HFF-Myc (cell line): ENCODE measurements at regions not wholly inside any gene's neighbourhood (a gene's known extent, or its start where the extent isn't known, plus 50 kb on each side); places are given as distances from the start of the nearest gene placed in this dataset.

Source experiments
- DNase-seq: peaks from one replicate; pipeline ENCODE4 v3.0.0-alpha.2; 2011; ENCODE audit warnings: low read depth; ENCODE audit errors: extremely low read depth
- H3K4me3 ChIP-seq: replicated peaks from 2 replicates; pipeline ENCODE4 v1.5.1; 2011; ENCODE audit warnings: low read depth, mild to moderate bottlenecking, control low read depth, low read length
- TF ChIP-seq, protein P1 (sequence below): IDR thresholded peaks from 2 replicates; pipeline ENCODE4 v1.5.1; 2012; ENCODE audit warnings: mild to moderate bottlenecking, low read depth, low read length, control low read depth; ENCODE audit errors: missing control alignments

DNA sequence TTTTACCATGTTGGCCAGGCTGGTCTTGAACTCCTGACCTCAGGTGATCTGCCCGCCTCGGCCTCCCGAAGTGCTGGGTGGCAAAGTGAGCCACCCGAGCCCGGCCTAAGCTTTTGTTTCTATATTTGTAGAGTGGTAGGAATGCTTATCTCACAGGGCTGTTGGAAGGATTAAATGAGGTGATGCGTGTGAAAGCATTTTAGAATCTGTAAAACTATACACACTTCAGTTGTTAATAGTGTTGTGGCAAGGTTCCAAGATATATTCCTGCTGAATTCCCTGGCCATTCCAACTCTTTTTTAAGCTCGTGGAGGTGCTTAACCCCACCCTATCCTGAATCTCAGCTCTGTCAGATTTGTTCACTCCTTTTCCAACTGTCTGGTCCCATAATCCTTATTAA is 89.9 kb upstream of the AKIRIN2 start:
- no peak for DNase-seq
- TF ChIP-seq, protein P1, sequence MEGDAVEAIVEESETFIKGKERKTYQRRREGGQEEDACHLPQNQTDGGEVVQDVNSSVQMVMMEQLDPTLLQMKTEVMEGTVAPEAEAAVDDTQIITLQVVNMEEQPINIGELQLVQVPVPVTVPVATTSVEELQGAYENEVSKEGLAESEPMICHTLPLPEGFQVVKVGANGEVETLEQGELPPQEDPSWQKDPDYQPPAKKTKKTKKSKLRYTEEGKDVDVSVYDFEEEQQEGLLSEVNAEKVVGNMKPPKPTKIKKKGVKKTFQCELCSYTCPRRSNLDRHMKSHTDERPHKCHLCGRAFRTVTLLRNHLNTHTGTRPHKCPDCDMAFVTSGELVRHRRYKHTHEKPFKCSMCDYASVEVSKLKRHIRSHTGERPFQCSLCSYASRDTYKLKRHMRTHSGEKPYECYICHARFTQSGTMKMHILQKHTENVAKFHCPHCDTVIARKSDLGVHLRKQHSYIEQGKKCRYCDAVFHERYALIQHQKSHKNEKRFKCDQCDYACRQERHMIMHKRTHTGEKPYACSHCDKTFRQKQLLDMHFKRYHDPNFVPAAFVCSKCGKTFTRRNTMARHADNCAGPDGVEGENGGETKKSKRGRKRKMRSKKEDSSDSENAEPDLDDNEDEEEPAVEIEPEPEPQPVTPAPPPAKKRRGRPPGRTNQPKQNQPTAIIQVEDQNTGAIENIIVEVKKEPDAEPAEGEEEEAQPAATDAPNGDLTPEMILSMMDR = no peak
- H3K4me3 ChIP-seq = no peak overlapping the region

DNA sequence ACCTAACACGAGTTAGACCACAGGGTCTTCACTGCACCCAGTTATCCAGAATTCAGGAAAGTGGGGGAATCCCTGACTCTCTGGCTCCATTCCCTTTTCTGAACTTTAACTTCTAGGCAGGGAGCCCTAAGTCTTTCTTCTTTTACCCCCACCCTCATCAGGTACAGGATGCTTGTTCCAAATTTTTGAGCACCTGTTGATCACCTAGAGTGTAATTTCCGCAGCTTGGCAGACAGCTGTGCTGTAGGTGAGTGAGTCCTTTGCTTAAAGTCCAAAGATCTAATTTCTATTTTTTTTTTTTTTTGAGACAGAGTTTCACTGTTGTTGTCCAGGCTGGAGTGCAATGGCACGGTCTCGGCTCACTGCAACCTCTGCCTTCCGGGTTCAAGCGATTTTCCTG is 89.5 kb upstream of the AKIRIN2 start:
- DNase-seq = no peak
- H3K4me3 ChIP-seq = no peak overlapping the region
- TF ChIP-seq, protein P1 = no peak

DNA sequence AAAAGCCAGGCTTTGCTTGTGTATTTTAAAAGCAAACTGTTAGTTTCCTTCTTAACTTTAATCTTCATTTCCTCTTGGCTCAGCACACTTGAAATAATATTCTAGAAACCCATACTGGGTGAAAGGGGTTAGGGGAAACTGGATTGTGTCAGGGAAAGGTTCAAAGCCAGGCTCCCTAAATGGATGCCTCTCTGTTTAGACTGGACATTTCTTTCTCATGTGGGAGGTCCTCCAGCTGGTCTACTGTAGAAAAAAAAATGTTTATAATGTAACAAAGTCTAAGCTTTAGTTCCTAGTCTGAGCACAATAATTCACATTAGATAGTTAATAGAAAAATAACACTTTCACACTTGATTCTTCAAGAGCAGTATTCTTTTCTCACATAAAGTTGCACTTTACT is 89.0 kb upstream of the AKIRIN2 start:
- no peak for DNase-seq
- H3K4me3 ChIP-seq = no peak overlapping the region
- TF ChIP-seq, protein P1 = no peak

DNA sequence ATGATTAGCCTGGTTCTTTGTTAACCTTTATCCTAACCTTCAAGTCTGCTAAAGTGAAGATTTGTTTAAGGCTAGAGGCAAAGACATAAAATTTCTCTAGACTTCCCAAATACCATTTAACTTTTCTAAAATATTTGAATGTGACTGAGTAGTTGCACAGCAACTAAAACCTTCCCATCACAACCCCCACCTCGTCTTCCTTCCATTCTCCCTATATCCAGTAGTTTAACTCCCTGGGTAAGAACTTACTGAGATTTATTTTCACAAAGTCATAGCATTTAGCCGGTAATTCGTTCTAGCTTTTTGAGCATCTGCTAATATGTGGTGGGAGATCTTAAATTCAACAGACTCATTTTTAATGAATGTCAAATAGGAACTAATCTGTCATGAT is 87.9 kb upstream of the AKIRIN2 start:
- H3K4me3 ChIP-seq = no peak overlapping the region
- no peak for DNase-seq
- TF ChIP-seq, protein P1 = no peak

DNA sequence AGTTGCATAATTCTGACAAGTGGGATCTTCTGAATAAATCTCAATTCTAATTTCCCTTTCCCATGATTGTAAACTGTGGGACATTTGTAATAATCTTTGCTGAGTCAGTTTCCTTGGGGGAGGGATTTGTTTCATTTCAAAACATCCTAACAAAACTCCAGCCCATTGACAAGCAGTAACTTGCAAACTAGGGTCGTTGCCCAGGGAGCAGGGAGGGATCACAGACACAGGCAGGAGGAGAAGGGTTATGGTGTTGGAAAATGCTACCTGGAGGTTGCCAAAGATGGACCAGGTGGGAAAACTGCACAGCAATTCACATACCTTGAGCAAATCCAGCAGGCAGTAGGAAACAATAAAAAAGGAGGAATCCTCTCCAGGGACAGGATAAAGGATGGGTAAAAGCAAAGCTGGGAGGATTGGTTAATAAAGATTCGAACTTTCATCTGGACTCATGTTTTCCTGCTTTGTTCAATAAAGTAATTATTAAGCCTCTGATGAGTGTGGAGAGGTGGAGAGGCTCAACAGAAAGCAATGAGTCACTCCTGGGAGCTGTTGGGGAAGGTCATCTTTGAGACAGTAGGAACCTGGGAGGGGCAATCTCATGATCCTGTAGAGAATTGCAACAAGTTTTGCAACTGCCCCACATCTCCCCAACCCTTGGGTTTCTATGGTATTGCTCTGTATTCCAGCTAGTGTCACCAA is 87.3 kb upstream of the AKIRIN2 start:
- TF ChIP-seq, protein P1 = no peak
- DNase-seq = peak; percentile 15
- H3K4me3 ChIP-seq = no peak overlapping the region

DNA sequence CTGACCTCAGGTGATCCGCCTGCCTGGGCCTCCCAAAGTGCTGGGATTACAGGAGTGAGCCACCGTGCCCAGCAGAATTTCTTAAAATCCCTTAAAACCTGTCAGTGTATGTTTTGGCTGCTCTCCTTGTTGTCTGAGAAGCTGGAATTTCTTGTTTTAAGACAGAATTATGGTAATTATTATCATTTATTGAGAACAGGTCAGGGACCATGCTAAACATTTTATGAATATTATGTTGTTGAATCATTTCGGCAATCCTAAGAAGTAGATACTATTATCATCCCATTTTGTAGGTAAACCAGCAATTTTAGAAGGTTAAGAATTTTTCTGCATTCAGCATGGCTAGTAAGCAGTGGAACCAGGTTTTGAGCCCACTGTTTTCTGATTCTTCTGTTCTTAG is 86.1 kb upstream of the AKIRIN2 start:
- TF ChIP-seq, protein P1 = no peak
- no peak for DNase-seq
- H3K4me3 ChIP-seq = no peak overlapping the region

DNA sequence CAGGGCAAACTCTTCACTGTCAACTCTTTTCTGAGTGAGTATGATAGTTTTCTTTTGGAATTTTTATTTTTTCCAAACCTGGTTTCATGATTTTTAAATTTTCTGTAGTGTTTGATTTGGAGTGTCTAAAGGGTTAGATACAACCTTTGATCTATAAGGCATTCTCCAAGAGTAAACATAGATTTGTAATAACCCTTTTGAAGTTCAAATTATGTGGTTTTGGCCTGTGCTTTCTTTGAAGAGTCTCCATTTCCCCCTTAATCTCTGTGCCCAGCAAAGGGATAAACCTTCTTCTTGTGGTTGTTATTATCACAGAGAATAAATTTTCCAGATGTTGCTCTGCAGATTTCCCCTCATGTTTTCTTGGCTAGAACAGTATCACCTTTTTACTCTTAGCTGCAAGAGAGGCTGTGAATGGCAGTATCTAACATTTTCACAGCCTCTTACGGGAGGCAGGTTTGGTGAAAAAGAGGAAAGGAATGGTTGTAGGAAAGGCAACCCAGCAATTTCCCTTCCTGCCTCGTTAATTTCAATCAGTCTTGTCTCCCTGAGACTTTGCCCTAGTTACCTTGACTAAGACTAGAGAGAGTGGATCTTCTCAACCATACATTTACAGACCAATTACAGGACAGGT is 83.3 kb upstream of the AKIRIN2 start:
- no peak overlapping the region for H3K4me3 ChIP-seq
- no peak for DNase-seq
- TF ChIP-seq, protein P1 = no peak
